NCI-H2107 treated with DMSO at 0.1 percent for 48 hours (cell line): ENCODE measurements at regions not wholly inside any gene's neighbourhood (a gene's known extent, or its start where the extent isn't known, plus 50 kb on each side); places are given as distances from the start of the nearest gene placed in this dataset.

Experiments
- DNase-seq: peaks from one replicate; lab custom pipeline; 2025; ENCODE audit not compliant: unreplicated experiment; lab: John Stamatoyannopoulos, UW

DNA sequence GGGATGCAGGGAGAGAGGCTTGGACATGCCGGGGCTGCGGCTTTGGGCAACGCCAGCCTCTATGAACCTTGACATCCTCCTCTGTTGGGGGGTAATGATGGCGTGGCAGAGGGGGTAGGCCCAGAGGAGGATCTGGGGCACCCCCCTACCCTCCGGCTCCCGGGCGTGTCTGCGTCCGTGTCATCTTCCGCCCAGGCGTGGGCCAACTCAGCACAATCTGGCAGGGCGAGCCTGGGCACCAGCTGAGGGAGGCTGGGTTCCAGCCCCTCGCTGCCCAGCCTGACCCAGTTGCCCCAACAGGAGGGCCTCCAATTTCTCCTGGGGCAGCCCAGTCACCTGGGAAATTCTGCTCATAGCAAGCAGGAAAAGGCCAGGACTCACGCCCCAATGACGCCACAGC is 62.9 kb upstream of the IL17B start:
- DNase-seq, result no peak

DNA sequence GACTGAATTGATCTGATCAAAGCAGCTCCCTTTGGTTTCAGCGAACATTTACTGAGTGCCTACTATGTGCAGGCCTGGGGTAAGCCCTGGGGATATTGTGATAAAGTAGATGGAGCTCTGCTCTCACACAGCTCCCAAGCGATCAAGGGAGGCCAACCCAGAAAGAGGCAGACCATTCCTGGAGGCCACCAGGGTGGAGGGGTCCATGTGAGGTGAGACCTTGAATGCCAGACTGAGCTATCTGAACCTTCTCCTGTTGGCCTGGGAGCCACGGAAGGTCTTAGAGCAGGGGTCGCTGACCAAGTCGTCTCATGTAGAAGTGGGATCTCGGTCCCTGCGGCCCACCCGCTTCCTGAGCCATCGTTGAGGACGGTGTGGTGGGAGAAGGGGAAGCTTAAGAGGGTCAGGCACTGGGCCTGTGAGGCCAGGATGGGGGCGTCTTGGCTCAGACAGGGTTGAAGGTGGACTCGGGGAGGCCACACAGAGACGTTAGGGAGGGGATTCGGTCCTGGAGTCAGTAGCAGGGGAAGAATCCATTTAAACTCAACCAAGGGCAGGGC is 62.2 kb upstream of the IL17B start:
- no peak for DNase-seq

DNA sequence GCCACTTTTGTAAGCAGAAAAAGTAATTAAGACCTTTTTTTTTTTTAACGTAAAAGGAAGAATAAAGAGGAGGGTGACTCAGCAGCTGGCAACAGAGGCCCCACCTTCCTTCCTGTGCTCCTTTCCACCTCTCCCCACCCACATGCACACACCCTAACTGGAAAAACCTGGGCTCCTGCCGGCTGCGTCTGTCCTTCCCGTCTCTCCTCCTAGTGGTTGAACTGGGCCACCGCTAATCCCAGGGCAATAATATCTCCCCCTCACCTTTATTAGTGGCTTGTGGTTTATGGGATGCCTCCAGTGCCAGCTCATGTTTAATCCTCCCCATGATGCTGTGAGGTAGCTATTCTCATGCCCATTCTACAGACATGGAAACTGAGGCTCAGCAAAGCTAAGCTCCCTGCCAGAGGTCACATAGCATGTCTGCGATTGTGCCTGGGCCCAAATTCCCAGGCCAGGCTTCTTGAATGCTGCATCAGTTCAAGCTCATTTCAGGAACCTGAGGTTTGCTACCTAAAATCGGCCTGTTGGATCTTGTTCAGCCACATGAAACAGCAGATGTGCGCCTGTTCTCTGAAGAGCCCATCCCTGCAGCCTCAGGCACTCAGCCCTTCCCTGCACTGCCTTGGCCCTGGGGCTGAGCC is 60.9 kb upstream of the IL17B start:
- no peak for DNase-seq

DNA sequence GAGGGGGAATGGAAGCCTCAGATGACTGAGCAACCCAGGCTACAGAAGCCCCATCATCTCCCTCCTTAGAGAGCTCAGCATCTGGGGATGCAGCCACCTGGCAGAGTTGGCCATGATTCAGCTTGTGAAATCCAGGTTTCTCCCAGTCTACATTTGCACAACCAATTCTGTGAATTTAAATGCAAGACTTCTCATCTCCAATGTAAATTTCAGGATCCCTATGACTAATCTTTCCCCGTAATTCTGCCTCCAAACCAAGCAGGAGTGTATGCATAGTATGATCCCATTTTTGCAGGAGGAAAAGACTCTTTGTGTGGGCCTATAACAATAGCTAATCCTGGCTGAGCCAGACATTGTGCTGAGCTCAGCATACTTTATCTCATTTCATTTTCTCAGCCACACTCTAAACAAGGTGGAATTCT is 59.6 kb upstream of the IL17B start:
- no peak for DNase-seq

DNA sequence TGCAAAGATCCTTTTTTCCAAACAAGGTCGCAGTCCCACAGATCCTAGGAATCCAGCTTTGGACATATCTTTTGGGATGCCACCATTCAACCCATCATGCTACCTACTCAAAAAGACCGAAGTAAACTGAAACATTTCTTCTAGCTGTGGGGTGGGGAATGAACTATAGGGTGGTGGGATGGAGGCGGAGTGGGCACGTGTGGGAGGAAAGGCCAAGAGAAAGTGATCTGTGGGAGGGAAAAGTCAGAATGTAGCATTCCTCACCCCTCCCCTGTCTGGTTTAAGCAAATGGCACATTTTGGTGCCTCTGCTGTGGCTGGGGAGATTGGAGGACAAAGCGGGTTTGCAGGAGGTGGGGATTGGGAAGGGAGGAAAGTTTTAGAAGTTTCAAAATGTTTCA is 59.2 kb upstream of the IL17B start:
- no peak for DNase-seq

DNA sequence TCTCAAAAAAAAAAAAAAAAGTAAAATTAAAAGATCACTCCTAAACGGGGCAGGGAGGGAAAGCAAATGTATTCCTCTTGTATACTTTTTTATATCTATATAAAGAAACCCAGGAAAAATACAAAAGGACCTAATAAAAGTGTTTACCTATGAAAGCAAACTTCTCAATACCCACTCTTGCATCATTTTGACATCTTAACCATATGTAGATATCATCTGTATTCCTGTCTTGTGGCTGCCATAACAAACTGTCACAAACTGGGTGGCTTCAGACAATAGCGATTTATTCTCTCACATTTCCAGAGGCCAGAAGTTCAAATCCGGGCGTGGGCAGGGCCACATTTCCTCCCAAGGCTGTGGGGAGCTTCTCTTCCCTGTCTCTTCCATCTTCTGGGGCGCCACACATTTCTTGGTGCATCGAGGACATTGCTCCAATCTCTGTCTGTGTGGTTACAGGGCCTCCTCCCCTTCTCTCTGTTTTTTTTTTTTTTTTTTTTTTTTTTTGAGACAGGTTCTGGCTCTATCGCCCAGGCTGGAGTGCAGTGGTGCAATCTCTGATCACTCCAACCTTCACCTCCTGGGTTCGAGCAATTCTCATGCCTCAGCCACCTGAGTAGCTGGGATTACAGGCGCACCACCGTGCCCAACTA is 58.4 kb upstream of the IL17B start:
- DNase-seq, result no peak

DNA sequence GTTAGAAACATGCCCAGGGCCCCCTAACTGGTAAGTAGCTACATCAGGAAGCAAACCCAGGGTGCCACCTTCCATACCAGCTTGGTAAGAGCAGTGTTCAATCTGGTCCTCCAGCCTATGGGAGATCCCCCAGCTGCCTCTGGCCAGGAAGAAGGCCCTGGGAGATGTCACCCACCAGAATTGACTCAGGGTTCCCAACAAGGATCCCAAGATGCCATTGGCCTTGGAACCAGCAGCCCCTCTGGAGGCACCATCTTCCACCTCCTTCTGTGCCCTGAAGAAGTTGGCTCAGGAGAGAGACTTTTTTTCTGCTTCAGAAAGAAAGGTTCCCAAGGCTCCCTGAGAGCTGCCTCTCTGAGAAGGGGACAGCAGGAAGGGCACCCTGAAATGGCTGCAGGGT is 56.6 kb upstream of the IL17B start:
- DNase-seq, result no peak

DNA sequence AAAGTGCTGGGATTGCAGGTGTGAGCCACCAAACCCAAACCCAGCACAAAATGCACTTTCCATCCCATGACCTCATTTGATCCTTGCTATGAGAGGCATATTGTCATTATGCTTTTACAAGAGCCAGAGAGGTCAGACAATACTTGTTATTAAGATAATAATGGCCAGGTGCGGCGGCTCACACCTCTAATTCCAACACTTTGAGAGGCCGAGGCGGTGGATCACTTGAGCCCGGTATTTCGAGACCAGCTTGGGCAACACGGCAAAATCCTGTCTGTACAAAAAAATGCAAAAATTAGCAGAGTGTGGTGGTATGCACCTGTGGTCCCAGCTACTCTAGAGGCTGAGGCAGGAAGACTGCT is 55.9 kb upstream of the IL17B start:
- DNase-seq, result no peak

DNA sequence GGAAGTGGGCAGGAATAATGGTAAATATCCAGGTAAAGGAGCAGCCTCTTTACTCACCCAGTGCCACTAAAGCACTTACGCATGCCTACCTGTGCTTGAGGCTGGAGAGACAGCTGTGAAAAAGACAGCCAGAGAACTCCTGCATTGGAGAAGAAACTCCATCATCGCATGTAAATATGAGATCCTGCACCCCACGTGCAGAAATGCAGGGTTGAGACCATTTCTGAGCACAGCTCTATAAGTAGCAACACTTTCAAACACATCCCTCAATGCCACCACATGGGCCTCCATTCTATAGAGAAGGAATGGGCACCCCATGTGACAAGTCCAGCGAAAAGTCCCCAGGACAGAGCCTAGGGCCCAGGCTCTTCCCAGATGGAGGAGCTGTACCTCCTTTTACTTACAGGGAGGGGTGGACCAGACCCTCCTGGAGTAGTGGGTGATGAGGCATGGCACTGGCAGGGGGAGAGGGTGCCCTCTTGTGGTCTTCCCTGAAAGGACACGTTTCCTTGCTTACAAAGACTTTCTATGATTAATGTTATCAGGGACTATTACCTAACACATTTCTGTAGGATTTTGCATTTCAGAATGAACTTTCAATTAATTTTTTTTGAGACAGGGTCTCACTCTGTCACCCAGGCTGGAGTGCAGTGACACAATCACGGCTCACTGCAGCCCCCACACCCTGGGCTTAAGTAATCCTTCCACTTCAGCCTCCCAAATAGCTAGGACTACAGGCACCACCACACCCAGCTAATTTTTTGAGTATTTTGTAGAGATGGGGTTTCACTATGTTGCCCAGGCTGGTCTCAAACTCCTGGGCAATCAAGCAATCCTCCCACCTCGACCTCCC is 55.3 kb upstream of the IL17B start:
- peak; percentile 12 for DNase-seq

DNA sequence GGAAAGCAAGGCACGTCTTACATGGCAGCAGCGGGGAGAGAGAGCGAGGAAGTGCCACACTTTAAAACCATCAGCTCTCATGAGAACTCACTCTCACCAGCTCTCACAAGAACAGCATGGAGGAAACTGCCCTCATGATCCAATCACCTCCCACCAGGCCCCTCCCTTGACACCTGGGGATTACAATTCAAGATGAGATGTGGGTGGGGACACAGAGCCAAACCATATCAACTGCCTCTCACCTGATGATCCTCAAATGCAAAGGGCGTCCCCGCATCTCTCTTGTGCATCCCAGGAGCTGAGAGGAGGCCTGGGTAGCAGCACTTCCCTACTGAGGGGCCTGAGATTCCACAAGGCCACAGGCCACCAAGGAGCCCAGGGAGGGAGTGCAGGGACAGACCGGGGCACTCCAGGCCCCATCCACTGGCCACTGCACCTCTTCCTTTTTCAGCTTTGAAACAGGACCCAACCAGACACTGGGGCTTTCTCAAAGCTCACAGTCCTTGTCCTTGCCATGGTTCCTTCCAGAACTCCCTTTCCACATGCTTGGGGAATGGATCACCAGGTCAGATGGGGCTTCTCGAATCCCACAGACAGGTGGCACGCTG is 54.5 kb upstream of the IL17B start:
- DNase-seq, result no peak

DNA sequence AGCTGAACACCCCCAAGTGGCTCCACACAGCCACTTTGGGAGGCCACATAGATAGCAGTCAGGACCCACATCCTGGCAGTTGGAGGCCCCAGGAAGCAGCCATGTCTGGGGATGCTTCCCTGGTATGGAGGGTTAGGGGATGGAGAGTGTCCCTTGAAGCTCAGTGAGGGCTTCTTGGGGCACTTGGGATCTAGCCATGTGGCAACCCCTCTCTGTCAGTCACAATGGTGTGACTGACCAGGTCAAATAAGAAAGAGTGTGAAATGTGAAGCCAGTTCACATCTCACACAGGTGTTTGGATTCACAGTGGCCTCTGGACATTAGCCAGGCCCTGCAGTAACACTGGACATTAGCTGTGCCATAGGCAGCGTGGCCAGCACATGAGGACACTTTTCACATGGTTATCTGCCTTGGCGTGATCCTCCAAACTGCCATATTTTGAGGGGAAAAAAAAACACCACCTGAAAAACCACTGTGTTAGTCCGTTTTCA is 53.9 kb upstream of the IL17B start:
- no peak for DNase-seq

DNA sequence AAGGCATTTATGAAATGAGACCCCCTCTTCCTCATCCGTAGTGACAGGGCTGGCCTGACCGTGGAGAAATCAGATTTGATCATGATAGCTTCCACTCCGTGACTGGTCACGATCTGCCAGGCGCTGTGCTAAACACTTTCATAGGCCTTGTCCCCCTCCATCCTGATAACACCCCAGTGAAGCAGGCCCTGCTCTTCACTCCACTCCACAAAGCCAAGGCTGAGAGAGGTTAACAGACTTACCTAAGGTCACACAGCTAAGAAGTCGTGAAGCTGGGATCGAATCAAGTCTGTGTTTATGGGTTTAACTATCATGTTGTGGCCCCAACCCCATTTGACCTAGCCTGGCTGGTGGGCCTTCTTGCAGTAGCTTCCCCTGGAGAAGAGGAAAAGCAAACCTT is 53.3 kb upstream of the IL17B start:
- no peak for DNase-seq

DNA sequence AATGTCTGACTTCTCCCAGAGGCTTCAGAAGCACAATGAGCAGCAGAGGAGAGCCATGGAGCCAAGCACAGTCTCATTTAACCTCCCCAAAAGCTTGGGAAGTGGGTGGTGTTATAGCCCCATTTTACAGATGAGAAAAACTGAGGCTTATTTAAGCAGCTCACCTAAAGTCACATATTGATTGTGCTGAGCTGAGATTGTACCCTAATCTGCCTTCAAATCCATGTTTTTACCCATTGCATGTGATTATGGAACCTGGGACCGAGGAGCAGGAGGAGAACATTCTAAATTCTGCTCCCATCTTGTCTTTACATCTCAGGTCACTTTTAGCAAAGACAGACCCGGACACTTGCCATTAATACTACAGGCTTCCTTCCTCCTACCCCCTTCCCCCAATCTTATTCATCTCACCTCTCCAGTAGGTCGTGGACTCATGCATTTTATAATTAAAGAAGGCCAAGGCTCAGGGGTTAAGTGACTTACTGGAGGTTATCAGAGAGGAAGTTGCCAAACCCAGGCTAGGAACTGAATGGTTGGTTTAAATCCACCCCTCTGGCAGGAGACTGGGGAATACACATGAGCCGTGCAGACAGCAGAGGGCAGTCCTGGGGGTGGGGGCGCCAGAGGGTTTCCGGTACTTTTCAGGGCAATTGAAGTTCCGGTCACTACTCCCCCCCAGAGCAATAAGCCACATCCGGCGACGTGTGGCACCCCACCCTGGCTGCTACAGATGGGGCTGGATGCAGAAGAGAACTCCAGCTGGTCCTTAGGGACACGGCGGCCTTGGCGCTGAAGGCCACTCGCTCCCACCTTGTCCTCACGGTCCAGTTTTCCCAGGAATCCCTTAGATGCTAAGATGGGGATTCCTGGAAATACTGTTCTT is 51.0 kb upstream of the IL17B start:
- DNase-seq, result no peak
